HEK293 (cell line): ENCODE measurements at regions not wholly inside any gene's neighbourhood (a gene's known extent, or its start where the extent isn't known, plus 50 kb on each side); places are given as distances from the start of the nearest gene placed in this dataset.
"Not testable (repeated sequence)": the region's sequence is repeated elsewhere in the genome, so short reads cannot be mapped to it uniquely, and the experiment has no call there.

Experiments
- CTCF ChIA-PET: fragments of 350-600 bp; formaldehyde crosslinking; extraction: SDS; loops from one replicate; lab custom pipeline; 2021; ENCODE audit warnings: antibody characterized with exemption; lab: Yijun Ruan, JAX
- POLR2A ChIA-PET: fragments of 300-600 bp; formaldehyde crosslinking; extraction: SDS; loops from one replicate; lab custom pipeline; 2020; ENCODE audit warnings: antibody characterized with exemption, inconsistent platforms; lab: Yijun Ruan, JAX
- H3K27ac ChIP-seq: fragments of 200-500 bp; sonication (Bioruptor generic); 2 replicates; pipeline ENCODE4 v1.5.1; 2014; ENCODE audit warnings: low read depth, low read length, control low read depth, inconsistent platforms; ENCODE audit errors: extremely low read depth
- H3K36me3 ChIP-seq, 2 experiments: fragments of 200-500 bp in 1 of 2; sonication (Bioruptor generic) in 1 of 2; 1 replicate in 1 of 2; 2 replicates in 1 of 2; pipeline ENCODE4 v1.5.1; 2014 to 2017; ENCODE audit warnings: inconsistent platforms in 2 of 2, low read length in 2 of 2; ENCODE audit not compliant: control insufficient read depth in 2 of 2, insufficient read depth in 1 of 2
- H3K4me1 ChIP-seq: fragments of 200-500 bp; sonication (Bioruptor generic); 2 replicates; pipeline ENCODE4 v1.5.1; 2014; ENCODE audit warnings: mild to moderate bottlenecking, low read length, inconsistent platforms; ENCODE audit not compliant: control insufficient read depth, insufficient read depth
- H3K4me3 ChIP-seq: 2 replicates; pipeline ENCODE4 v1.5.1; 2011; ENCODE audit warnings: low read depth, mild to moderate bottlenecking, control low read depth, low read length, moderate library complexity
- H3K9me3 ChIP-seq: fragments of 200-500 bp; sonication (Bioruptor generic); 2 replicates; pipeline ENCODE4 v1.5.1; 2014; ENCODE audit warnings: low read depth, low read length, inconsistent platforms; ENCODE audit not compliant: control insufficient read depth, insufficient read depth
- EGR2 ChIP-seq: fragments of 450-650 bp; formaldehyde crosslinking; IDR thresholded peaks from 2 replicates; pipeline ENCODE4 v1.5.1; 2016; ENCODE audit warnings: low read depth, missing biosample characterization, missing genetic modification characterization
- GLI4 ChIP-seq: fragments of 450-650 bp; formaldehyde crosslinking; IDR thresholded peaks from 2 replicates; pipeline ENCODE4 v1.5.1; 2016; ENCODE audit warnings: missing biosample characterization, missing genetic modification characterization
- GLIS1 ChIP-seq: fragments of 450-650 bp; formaldehyde crosslinking; IDR thresholded peaks from 2 replicates; pipeline ENCODE4 v1.5.1; 2016; ENCODE audit warnings: missing biosample characterization, missing genetic modification characterization
- KLF10 ChIP-seq: fragments of 450-650 bp; IDR thresholded peaks from 2 replicates; pipeline ENCODE4 v1.5.1; 2018; ENCODE audit warnings: missing biosample characterization, mild to moderate bottlenecking, missing genetic modification characterization
- REST ChIP-seq: fragments of 450-650 bp; formaldehyde crosslinking; IDR thresholded peaks from 2 replicates; pipeline ENCODE4 v1.5.1; 2016; ENCODE audit warnings: missing biosample characterization, missing genetic modification characterization
- ZBTB44 ChIP-seq: fragments of 450-650 bp; IDR thresholded peaks from 2 replicates; pipeline ENCODE4 v1.5.1; 2018; ENCODE audit warnings: missing biosample characterization, mild to moderate bottlenecking, missing genetic modification characterization
- ZEB2 ChIP-seq: fragments of 450-650 bp; formaldehyde crosslinking; IDR thresholded peaks from 2 replicates; pipeline ENCODE4 v1.5.1; 2016; ENCODE audit warnings: missing biosample characterization, missing genetic modification characterization
- ZFP3 ChIP-seq: fragments of 450-650 bp; formaldehyde crosslinking; IDR thresholded peaks from 2 replicates; pipeline ENCODE4 v1.5.1; 2016; ENCODE audit warnings: low read depth, missing biosample characterization, missing genetic modification characterization
- ZFP69B ChIP-seq: fragments of 450-650 bp; formaldehyde crosslinking; IDR thresholded peaks from 2 replicates; pipeline ENCODE4 v1.5.1; 2016; ENCODE audit warnings: missing biosample characterization, missing genetic modification characterization
- ZIC2 ChIP-seq: fragments of 450-650 bp; formaldehyde crosslinking; IDR thresholded peaks from 2 replicates; pipeline ENCODE4 v1.5.1; 2016; ENCODE audit warnings: missing biosample characterization, missing genetic modification characterization
- ZNF140 ChIP-seq: fragments of 450-650 bp; formaldehyde crosslinking; IDR thresholded peaks from 2 replicates; pipeline ENCODE4 v1.5.1; 2016; ENCODE audit warnings: missing biosample characterization, missing genetic modification characterization
- ZNF341 ChIP-seq: fragments of 450-650 bp; formaldehyde crosslinking; IDR thresholded peaks from 2 replicates; pipeline ENCODE4; 2016; ENCODE audit warnings: low read depth, missing biosample characterization, missing genetic modification characterization
- ZNF394 ChIP-seq: fragments of 450-650 bp; formaldehyde crosslinking; IDR thresholded peaks from 2 replicates; pipeline ENCODE4 v1.5.1; 2016; ENCODE audit warnings: missing biosample characterization, missing genetic modification characterization, mild to moderate bottlenecking, moderate library complexity, borderline replicate concordance
- ZNF560 ChIP-seq: fragments of 450-650 bp; formaldehyde crosslinking; IDR thresholded peaks from 2 replicates; pipeline ENCODE4 v1.5.1; 2017; ENCODE audit warnings: missing biosample characterization, missing genetic modification characterization, borderline replicate concordance
- ZNF621 ChIP-seq: fragments of 450-650 bp; formaldehyde crosslinking; IDR thresholded peaks from 2 replicates; pipeline ENCODE4 v1.5.1; 2017; ENCODE audit warnings: missing biosample characterization, missing genetic modification characterization
- ZNF623 ChIP-seq: fragments of 450-650 bp; formaldehyde crosslinking; IDR thresholded peaks from 2 replicates; pipeline ENCODE4 v1.5.1; 2016; ENCODE audit warnings: missing biosample characterization, missing genetic modification characterization
- ZNF670 ChIP-seq: fragments of 450-650 bp; formaldehyde crosslinking; IDR thresholded peaks from 2 replicates; pipeline ENCODE4 v1.5.1; 2016; ENCODE audit warnings: missing biosample characterization, missing genetic modification characterization, low read depth
- ZNF692 ChIP-seq: fragments of 450-650 bp; formaldehyde crosslinking; IDR thresholded peaks from 2 replicates; pipeline ENCODE4 v1.5.1; 2016; ENCODE audit warnings: missing biosample characterization, missing genetic modification characterization
- ZNF701 ChIP-seq: fragments of 450-650 bp; formaldehyde crosslinking; IDR thresholded peaks from 2 replicates; pipeline ENCODE4 v1.5.1; 2016; ENCODE audit warnings: missing biosample characterization, missing genetic modification characterization
- ZNF704 ChIP-seq: fragments of 450-650 bp; formaldehyde crosslinking; IDR thresholded peaks from 2 replicates; pipeline ENCODE4 v1.5.1; 2016; ENCODE audit warnings: missing biosample characterization, missing genetic modification characterization
- ZNF791 ChIP-seq: fragments of 450-650 bp; formaldehyde crosslinking; IDR thresholded peaks from 2 replicates; pipeline ENCODE4 v1.5.1; 2016; ENCODE audit warnings: missing biosample characterization, missing genetic modification characterization
- ZSCAN5A ChIP-seq: fragments of 450-650 bp; formaldehyde crosslinking; IDR thresholded peaks from 2 replicates; pipeline ENCODE4 v1.5.1; 2016; ENCODE audit warnings: missing biosample characterization, missing genetic modification characterization

GRCh38 chr14:45551240-45551820, 298.3 kb upstream of the MIS18BP1 start:
- H3K4me1 ChIP-seq, H3K36me3 ChIP-seq, H3K27ac ChIP-seq, H3K4me3 ChIP-seq, POLR2A ChIA-PET, H3K9me3 ChIP-seq, CTCF ChIA-PET: not testable (repeated sequence)
- TF ChIP-seq ZFP69B (tag by site-specific recombination) = peak; percentile 42; the same call in 1 of the 2 replicates
- peak; percentile 43; the same call in 1 of the 2 replicates for TF ChIP-seq GLIS1 (tag by site-specific recombination)
- 0 out of 2 replicates have a peak, but pooled peaks have one; percentile 38 for TF ChIP-seq ZNF692

- TF ChIP-seq ZNF621 (tag by site-specific recombination) = no peak
- no peak for TF ChIP-seq ZNF341 (tag by site-specific recombination)
- TF ChIP-seq ZNF704 (tag by site-specific recombination) = no peak
- no peak for TF ChIP-seq REST (tag by site-specific recombination)
- no peak for TF ChIP-seq ZNF791
- TF ChIP-seq EGR2 (tag by site-specific recombination) = no peak
- TF ChIP-seq ZEB2 (tag by site-specific recombination) = no peak
- no peak for TF ChIP-seq ZNF623 (tag by site-specific recombination)
- no peak for TF ChIP-seq ZFP3 (tag by site-specific recombination)
- TF ChIP-seq ZBTB44 = no peak
- no peak for TF ChIP-seq GLI4 (tag by site-specific recombination)
- no peak for TF ChIP-seq KLF10
- no peak for TF ChIP-seq ZNF701 (tag by site-specific recombination)
- no peak for TF ChIP-seq ZNF140 (tag by site-specific recombination)
- TF ChIP-seq ZNF670 (tag by site-specific recombination) = no peak
- no peak for TF ChIP-seq ZIC2 (tag by site-specific recombination)
- TF ChIP-seq ZNF394 (tag by site-specific recombination) = no peak
- TF ChIP-seq ZNF560 (tag by site-specific recombination) = no peak
- no peak for TF ChIP-seq ZSCAN5A (tag by site-specific recombination)
- TF ChIP-seq, all 188 proteins: peak for 0
- CTCF ChIA-PET = interaction anchor here (1.4 kb wide), 1 partner anchor 104 kb away, joined by 3 read pairs; no protein-coding TSS in a partner anchor
- Histone ChIP-seq H3K4me1 (no peaks in the 10 kb centered on the region), H3K36me3 (no peaks in the 10 kb centered on the region), H3K4me3 (no peak overlapping the region), H3K27ac (no peak overlapping the region), H3K9me3 (no peaks in the 10 kb centered on the region)
- POLR2A ChIA-PET = no interaction called here
These were observed 278.0 kb upstream of the MIS18BP1 start for GRCh38 chr14:45531022-45531421.
